ENCODE measurements at regions not wholly inside any gene's neighbourhood (a gene's known extent, or its start where the extent isn't known, plus 50 kb on each side); places are given as distances from the start of the nearest gene placed in this dataset.

DNA sequence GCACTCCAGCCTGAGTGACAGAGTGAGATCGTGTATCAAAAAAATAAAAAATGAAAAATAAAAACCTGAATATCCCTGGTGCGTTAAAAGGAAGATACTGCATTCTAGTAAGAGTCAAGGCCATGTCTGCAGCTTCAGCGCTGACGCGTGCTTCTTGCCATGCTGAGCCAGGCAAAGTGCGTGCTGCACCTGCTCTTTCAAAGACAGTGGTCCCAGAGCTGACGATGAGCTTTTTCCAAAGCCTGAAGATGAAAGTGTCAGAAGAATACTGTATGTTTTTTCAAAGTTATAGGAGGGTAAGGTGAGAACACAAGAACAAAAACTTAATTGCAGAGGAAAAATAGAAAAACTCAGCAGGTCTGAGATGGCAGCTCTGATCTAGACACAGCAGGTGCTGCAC, 115.1 kb downstream of the RNASET2 start:
- Histone ChIP-seq H3K27me3 (replicated peaks in 1 of 7) (no peaks in the 10 kb centered on the region), H3K36me3 (no peaks in the 10 kb centered on the region), H3K4me1 (no peaks in the 10 kb centered on the region), H3K9me3 (peaks cover 0 to 8% (median 5%) of the 10 kb centered on the region in 8 donors), H3K27ac (no peak overlapping the region), H3K4me3 (no peak overlapping the region)
- no peak for DNase-seq
- TF ChIP-seq CTCF (IDR thresholded peaks at IDR 0.05 in 8 of 11, conservative IDR thresholded peaks at IDR 0.05 in 3 of 11) (no peak), POLR2AphosphoS5 (IDR thresholded peaks at IDR 0.05) (no peak), POLR2A (IDR thresholded peaks at IDR 0.05) (no peak)
- intact Hi-C loops (cut with DNase I; ENCODE audit: low total_unique reads) = no loop called here
- 75 to 88% (median 85%) methylated on average over 7 of the region's 7 CpGs for WGBS, 5 donors

- H3K27ac ChIP-seq = no peak overlapping the region
Observed at GRCh38 chr6:166839569-166839968, 116.8 kb downstream of the RNASET2 start.

GRCh38 chr6:166838987-166839386, 117.4 kb downstream of the RNASET2 start:
- TF ChIP-seq POLR2AphosphoS5 (IDR thresholded peaks at IDR 0.05) (no peak), CTCF (IDR thresholded peaks at IDR 0.05 in 8 of 11, conservative IDR thresholded peaks at IDR 0.05 in 3 of 11) (no peak), POLR2A (IDR thresholded peaks at IDR 0.05) (no peak)
- H3K27me3 ChIP-seq (replicated peaks in 1 of 7) = no peaks in the 10 kb centered on the region
- no peaks in the 10 kb centered on the region for H3K36me3 ChIP-seq
- no peak overlapping the region for H3K27ac ChIP-seq
- intact Hi-C loops (cut with DNase I; ENCODE audit: low total_unique reads) = no loop called here
- 64 to 74% (median 66%) methylated on average over 10 of the region's 10 CpGs for WGBS, 5 donors
- DNase-seq = no peak
- no peaks in the 10 kb centered on the region for H3K4me1 ChIP-seq
- no peak overlapping the region for H3K4me3 ChIP-seq
- no peaks in the 10 kb centered on the region for H3K9me3 ChIP-seq

More at GRCh38 chr6:166839569-166839968, 116.8 kb downstream of the RNASET2 start:
- 67 to 99% (median 72%) methylated on average over 3 of the region's 3 CpGs for WGBS, 5 donors
- Histone ChIP-seq H3K27me3 (replicated peaks in 1 of 7) (no peaks in the 10 kb centered on the region), H3K4me3 (no peak overlapping the region), H3K36me3 (no peaks in the 10 kb centered on the region), H3K9me3 (no peaks in the 10 kb centered on the region), H3K4me1 (no peaks in the 10 kb centered on the region)
- TF ChIP-seq CTCF (IDR thresholded peaks at IDR 0.05 in 8 of 11, conservative IDR thresholded peaks at IDR 0.05 in 3 of 11) (no peak), POLR2A (IDR thresholded peaks at IDR 0.05) (no peak), POLR2AphosphoS5 (IDR thresholded peaks at IDR 0.05) (no peak)
- no peak for DNase-seq
- intact Hi-C loops (cut with DNase I; ENCODE audit: low total_unique reads) = no loop called here

GRCh38 chr6:166836785-166837718, 119.3 kb downstream of the RNASET2 start:
- Histone ChIP-seq H3K4me1 (no peaks in the 10 kb centered on the region), H3K27ac (no peak overlapping the region), H3K27me3 (replicated peaks in 1 of 7) (no peaks in the 10 kb centered on the region), H3K9me3 (no peaks in the 10 kb centered on the region), H3K36me3 (no peaks in the 10 kb centered on the region), H3K4me3 (no peak overlapping the region)
- no peak for DNase-seq
- 84 to 91% (median 89%) methylated on average over 22 to 33 of the region's 33 CpGs for WGBS, 5 donors
- TF ChIP-seq POLR2AphosphoS5 (IDR thresholded peaks at IDR 0.05) (no peak), CTCF (IDR thresholded peaks at IDR 0.05 in 8 of 11, conservative IDR thresholded peaks at IDR 0.05 in 3 of 11) (no peak), POLR2A (IDR thresholded peaks at IDR 0.05) (no peak)
- intact Hi-C loops (cut with DNase I; ENCODE audit: low total_unique reads) = no loop called here

Data from spleen (tissue), 11 donors.